IPS DF 4.7 (cell line): ENCODE measurements at regions not wholly inside any gene's neighbourhood (a gene's known extent, or its start where the extent isn't known, plus 50 kb on each side); places are given as distances from the start of the nearest gene placed in this dataset.
A peak's percentile ranks its signal among the peaks of the same experiment; 100 is the strongest.

Experiments used
- DNase-seq: peaks from one replicate; pipeline ENCODE4 v3.0.0-alpha.2; 2013; ENCODE audit warnings: low spot score; ENCODE audit errors: extremely low read depth

DNA sequence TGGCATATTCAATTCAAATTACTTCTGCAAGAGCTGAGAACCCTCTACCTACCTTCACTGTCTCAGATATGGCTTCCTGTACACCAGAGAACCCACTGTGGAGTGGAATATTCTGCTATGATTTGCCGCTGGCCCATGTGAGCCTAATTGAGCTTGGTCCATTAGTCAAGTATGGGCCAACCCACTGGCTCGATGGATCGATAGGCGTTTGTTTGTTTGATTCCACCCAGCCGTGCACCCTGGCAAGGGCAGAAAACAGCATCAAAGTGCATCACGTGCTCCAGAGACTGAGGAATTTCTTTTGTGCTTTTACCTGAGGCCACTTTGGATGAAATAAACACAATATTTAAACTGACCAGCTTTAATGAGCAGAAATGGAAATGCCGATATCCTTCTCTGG is 426.3 kb downstream of the AACS start:
- DNase-seq = no peak

DNA sequence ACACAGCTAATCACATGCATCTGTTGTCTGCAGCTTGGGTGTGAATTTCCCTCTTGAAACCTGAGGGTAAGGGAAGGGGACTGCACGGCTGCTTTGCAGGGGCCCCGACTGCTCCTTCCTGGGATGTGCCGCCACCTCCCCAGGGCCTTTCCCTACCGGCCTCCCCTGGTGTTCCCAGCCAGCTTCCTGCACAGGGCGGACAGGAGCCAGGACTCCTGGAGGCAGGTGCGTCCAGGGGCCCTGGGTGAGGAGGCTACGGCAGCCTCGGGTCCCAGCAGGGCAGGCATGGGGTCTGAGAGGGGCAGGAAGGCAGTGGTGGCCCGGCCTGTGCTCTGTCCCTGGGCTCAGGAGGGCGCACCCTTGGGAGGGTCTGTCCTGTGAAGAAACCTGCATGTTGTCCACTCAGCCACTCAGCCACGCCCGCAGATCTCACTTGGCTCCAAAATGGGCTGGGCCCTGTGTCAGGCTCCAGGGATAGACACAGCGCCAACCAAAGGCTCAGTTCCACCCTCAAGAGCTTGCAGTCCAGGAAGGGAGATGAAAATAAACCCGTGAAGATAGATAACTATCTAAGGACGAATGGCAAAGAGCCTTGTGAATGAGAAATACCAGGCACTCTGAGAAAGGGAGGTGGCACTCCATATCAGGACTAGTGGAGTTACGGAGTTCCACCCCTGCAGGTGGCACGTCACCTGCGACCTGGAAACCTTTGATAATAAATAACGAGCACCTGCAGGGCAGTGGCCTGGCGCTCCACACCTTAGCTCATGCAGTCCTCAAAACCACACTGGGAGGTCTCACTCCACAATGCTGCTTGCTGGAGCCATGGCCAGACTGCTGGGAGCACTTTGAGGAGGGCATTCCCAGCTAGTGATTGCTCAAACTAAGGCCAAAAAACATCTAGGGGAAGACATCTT is 427.4 kb downstream of the AACS start:
- no peak for DNase-seq

DNA sequence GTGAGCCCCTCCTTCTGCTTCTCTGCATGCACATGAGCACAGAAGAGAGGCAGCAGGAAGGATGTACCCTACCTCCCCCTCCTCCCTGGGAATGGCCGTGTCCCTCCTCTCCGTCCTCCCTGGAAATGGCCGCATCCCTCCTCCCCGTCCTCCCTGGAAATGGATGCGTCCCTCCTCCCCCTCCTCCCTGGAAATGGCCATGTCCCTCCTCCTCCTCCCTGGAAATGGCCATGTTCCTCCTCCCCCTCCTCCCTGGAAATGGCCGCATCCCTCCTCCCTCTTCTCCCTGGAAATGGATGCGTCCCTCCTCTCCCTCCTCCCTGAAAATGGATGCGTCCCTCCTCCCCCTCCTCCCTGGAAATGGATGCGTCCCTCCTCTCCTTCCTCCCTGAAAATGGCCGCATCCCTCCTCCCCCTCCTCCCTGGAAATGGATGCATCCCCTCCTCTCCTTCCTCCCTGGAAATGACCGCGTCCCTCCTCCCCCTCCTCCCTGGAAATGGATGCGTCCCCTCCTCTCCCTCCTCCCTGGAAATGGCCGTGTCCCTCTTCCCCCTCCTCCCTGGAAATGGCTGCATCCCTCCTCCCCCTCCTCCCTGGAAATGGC is 428.6 kb downstream of the AACS start:
- DNase-seq = no peak

DNA sequence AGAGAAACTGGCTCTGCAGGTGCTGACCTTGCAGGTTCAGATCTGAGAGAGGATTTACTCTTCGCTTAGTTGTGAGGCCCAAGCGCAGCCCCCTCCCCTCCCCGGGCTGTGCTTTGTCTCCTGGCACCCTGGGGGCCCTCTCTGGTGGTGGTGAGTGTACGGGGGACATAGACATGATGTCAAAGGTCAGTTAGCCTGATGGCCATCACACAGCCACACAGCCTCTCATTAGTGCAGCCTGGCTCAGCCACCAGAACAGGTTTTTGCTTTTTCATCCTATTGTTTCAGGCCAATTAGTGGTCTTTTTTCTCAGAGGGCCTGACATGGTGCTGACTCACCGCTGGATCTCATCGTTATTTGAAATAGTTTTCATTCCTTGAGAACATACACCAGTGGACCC is 437.9 kb downstream of the AACS start:
- DNase-seq = no peak

DNA sequence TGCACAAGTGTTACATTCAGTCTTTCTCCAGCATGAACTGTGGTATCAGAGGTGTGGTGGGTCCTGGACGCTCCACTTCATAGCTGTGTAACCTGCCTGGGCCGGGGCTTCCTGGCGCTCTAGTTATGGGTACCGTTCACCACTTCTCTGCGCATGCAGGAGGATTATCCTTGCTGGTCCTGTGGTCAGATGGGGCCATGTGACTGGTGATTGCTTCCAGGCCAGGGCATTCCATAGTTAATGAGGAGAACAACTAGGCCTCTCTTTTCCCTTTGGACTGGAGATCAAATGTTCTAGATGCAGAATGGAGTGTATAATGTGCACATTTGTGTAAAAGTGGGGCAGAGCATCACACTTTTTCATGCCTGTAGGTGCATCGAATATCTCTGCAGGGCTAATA is 444.0 kb downstream of the AACS start:
- no peak for DNase-seq

DNA sequence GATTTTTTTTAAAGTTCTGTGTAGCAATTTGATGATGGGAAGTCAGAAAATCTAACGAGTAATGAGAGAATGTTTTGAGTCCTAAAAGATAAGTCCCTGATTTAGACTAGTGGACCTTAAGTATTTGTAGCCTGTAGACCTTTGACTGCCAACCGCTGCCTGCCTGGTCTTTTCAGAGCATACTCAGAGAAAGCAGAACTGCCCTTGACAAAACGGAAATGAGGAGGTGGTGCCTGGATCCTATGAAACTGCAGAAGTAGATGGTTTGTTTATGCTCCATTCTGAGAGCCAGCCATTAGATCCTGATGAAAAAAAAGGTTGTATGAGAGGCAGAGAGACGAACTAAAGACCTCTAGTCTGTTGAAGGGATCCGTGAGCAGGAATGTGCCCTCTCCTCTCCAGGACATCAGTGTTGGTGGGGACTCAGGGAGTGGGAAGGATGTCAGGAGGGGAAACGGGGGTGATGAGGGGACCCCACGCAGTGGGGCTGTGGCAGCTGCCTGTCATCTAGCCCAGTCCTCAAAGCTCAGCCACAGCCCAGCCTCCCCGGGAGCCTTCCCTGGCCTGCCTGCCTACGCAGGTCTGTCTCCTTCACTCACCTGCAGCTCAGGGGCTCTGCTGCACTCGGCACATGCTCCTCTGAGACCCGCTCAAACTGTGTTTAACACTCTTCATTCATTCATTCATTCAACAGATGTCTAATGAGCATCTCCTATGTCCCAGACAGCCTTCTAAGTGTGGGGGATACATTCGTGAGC is 447.5 kb downstream of the AACS start:
- DNase-seq = no peak

DNA sequence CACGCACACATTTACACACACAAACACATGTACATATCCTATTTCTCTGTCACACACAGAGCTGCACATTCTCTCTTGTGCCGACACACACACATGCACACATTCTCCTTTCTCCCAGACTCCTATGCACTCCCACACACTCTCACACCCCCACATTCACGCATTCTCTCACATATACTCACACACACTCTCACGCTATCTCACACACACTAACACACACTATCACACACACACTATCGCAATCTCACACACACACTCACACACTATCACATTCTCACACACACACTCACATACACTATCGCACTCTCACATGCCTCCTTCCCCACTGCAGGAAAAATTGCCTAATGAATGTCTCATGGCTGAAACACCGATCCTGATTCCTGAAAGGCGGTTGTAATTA is 450.7 kb downstream of the AACS start:
- DNase-seq = no peak

DNA sequence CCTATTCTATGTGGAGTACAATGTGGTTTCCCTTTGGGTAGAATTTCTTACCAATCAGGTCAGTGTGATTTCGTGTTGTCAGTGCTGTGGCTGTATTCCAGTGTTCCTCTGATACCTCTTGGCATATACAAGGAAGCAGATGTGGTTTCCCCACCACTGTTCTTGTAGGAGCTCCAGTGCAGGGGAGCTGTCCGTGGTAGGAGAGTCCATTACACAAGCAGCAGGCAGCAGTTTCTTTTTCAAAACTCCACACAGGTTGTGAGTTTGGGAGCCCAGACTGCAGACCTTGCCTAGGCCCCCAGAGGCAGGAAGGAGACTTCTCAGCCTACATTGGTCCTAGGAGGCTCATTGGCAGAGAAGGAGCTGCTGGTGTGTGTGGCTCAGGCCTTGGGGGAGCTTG is 452.8 kb downstream of the AACS start:
- DNase-seq = no peak

DNA sequence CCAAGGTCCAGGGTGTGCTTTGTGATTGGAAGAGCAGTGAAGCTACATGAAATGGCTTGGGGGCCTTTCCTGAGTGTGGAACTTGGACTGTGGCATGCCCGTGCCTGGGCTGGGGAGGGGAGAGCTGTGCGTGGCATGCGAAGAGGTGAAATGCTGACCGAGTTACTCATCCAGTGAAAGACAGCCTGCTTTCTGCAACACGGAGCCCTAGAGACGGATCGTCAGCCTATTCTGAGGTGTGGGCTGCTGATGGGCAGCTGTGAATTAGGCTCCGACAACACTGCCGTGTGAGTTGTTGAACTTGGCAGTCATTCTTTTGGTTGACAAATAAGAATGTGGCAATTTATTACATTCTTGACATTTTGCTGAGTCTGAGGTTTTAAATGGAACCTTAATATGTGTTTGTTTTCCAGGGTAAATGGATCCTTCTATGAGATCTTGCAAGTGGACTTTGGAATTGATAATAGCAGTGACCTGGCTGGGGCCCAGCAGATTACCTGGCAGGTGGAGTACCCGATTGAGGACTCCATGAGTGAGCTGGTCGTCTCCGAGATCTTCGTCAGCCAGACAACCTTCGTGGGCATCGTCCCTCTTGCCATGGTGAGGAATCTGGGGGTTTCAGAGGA is 453.9 kb downstream of the AACS start:
- DNase-seq = no peak

DNA sequence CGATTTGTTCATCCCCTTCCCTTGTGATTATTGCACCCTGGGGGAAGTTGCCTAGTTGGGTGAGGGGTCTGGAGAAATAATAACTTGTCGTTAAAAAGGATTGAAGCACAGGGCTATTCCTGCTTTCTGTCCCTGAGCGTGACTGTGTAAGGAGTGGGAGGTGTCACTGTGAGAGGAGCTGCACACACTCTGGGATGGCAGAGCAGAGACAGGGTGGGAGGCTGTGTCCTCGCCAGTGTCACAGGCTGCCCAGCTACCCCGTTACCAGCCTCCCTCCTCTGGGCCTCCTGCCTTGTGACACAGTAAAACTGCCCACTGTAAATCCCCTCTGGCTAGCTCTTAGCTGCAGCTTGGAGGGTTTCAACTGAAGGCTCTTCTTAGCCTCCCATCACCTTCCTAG is 460.6 kb downstream of the AACS start:
- DNase-seq = no peak

DNA sequence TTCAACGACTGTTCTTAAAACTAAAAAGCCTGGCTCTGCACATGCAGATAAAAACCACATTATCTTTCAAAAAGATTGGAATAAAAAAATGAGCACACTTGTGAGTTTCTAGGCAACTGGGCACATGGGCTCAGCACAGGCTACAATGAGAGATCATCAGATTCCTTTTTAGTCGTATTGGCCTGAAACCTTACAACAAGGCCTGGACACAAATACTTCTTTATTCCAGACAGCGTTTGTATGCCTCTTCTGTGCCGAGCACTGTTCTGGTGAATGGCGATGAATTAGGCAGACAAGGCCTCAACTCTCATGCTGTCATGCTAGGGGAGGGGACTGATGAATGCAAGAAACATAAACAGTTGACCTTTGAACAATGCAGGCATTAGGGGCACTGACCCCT is 463.0 kb downstream of the AACS start:
- no peak for DNase-seq

DNA sequence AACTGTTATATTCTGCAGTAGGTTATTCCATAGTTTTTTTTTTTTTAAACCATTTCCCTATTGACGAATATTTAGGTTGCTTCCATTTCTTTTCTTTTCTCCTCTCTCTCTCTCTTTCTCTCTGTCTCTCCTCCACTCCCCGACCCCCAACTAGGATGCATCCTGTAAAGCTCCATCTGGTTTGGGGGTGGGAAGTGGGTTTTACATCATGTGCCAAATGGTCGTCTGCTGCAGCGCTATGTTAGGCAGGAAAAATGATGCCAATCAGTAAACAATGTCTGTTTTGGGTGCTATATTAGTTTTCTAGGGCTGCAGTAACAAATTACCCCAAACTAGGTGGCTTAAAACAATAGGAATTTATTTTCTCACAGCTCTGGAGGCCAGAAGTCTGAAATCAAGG is 465.0 kb downstream of the AACS start:
- no peak for DNase-seq

DNA sequence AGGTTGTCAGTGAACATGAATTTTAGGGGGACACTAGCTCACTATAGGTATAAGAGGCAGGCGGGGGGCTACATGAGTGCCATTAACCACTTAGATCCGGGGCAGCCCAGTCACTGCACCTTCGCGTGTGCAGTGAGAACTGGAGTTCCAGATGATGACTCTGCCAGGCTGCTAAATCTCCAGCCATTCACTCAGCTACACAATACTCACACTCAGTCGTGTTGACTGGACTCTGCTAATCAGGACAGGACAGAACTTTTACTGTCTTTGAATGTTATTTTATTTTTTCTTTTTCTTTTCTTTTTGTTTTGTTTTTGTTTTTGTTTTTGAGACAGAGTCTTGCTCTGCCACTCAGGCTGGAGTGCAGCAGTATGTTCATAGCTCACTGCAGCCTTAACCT is 465.6 kb downstream of the AACS start:
- no peak for DNase-seq

DNA sequence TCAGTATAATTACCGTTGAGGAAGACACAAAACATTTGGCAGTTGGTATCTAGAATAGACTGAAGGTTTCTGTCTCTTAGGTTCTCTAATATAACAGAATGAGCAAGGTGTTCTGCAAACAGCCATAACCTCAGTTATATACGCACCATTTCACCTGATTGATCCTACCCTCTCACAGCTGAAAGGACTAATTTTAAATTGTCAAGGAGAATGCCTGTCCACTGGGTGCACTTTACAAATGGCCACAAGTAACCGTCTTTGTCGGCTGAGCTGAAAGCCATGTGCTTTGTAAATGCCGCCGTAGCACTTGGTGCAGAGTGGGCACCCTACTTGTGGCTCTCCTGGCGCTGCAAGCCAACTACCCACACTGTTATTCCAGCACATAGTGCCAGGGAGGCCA is 466.3 kb downstream of the AACS start:
- DNase-seq = no peak

DNA sequence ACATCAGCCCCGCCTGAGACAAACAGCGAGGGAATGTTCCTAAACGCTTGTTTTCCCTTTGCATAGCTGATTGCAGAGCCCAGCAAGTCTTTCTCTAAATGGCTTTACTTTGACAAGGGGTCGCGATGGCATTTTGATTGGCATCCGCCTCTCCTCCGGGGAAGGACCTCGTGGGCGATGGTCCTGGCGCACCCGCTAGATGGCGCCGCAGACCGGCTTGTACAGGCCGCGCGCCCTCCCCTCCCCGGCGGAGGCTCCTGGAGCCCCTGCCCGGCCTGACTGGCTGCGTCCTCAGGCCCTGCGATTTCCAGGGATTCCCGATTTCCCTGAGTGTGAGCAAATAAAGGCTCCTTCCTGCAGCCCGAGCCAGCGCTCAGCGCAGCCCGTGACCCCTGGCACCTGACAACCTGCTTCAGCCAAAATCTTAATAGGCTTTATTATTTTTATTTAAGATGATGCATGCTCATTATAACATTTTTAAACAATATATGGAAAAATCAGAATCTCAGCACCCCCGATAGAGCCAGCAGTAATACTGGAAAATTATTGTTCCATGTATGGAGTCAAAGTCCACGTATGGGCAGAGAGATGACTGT is 468.3 kb downstream of the AACS start:
- peak; percentile 22 for DNase-seq

DNA sequence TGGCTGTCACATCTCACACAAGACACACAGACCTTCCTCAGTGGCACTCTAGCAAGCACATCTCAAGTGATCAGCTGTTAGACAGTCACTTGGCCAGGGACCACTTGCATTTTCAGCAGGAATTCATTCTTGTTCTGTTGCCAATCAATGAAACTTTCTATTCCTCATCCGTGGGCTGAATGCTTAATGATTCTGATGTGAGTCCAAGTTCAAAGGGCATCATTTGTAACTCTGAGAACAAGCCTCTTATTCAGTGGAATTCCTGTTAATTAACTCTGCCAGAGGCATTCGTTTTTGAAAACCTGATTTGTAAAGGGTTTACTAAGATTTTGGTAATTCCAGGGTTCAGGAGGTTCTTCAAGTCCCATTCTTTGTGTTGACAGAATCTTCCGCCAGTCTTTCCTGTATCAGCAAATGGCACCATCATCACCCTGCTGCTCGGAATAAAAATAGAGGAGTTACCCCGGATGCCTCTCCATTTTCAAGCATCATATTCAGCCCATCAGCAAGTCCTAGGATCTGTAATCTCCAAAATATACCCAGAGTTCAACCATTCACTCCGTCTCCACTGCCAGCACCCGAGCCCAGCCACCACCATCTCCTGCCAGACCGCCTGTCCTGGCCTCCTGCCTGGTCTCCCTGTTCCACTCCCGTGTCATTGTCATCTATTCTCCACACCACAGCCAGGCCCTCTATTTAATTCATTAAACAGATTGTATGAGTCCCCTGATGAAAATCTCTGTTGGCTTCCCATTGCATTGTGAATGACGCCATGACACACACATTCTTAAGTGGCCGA is 473.4 kb downstream of the AACS start:
- no peak for DNase-seq

DNA sequence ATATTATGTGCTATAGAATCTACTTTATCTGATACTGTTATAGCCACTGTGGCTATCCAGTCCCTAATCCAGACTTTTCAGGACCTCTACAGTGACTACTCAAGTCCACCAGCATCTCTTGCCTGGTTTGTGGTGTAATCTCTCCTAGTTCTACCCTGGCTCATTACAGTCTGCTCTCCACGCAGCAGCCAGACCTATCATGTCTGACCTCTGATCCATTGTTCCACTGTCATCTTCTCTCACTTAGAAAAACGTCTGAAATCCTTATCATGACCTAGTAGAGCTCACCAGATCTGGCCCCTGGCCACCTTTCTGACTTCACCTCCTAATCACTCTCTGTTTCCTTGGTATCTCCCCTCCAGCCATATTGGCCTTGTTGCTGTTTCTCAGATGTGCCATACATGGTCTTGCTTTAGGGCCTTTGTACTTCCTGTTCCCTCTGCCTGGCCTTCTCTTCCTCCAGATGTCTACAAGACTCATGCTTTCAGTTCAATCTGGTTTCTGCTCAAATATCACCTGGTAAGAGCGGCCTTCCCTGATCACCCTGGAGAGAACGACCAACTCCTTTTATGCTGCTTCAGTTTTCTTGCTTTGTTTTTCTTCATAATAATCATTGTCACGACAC is 475.5 kb downstream of the AACS start:
- DNase-seq = no peak

DNA sequence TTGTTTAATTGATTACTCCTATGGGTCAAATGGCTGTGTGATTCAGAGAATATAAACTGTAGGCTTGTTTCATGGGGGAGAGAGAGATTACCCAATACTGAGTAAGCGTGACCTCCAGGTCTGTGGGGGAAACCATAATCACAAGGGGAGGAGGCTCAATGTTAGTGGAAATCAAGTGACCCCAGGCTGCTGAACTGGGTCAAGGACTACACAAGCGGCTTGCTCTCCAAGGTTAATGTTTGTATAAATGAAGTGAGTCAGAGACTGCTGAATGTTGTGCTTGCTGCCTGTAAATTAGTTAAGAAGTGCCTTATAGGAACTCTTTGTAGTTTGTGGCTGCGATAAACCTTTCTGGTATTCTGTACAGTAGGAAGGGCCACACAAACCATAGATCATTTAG is 479.7 kb downstream of the AACS start:
- no peak for DNase-seq

DNA sequence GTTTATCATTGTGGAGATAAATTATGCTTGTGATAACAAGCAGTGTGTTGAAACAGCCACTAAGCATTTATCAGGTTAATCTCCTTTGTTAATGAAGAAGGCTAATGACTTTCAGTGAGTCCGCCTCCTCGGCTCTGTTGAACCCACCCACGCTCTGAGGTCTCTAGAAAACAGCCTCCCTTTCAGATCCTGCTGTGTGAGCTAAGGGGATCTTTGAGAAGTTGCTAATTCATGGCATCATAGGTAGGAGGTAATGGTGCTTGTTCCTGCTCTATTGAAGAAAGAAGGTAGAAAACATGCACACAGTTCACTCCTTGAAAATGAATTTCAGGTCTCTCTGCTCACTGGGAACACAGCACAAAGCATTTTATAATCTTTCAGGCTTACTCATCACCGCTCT is 483.9 kb downstream of the AACS start:
- no peak for DNase-seq

DNA sequence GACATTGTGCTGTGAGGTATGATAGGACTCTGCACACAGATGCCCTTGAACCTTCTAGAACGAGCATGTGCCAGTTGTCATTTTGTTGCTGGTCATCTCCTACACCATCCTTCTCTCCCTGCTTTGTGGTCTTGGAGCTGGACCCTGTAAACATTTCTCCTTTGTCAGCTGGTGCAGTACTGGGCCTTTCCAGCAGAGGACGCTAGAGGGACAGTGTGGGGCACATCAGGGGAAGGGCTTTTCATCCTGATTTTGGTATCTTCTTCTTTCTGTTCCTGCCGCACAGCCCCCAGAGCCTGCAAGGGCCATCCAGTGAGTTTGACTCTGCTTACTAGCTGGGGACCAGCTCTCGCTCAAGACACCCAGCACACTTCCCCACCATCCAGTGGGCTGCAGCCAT is 484.6 kb downstream of the AACS start:
- peak; percentile 49 for DNase-seq
